Loucy (cell line): ENCODE measurements at regions not wholly inside any gene's neighbourhood (a gene's known extent, or its start where the extent isn't known, plus 50 kb on each side); places are given as distances from the start of the nearest gene placed in this dataset.

ENCODE experiments used
- H2AFZ ChIP-seq: fragments of 200-600 bp; sonication (generic); 2 replicates; pipeline ENCODE4 v1.6.0; 2016; ENCODE audit warnings: antibody characterized with exemption, mild to moderate bottlenecking, low read length, moderate library complexity
- H3F3A ChIP-seq: fragments of 200-600 bp; 2 replicates; pipeline ENCODE4 v1.6.0; 2016; ENCODE audit warnings: antibody characterized with exemption, low read depth, mild to moderate bottlenecking
- H3K27me3 ChIP-seq: fragments of 200-600 bp; sonication (generic); 2 replicates; pipeline ENCODE4 v1.6.1; 2014; ENCODE audit warnings: low read length, mild to moderate bottlenecking; ENCODE audit not compliant: insufficient read depth, poor library complexity, severe bottlenecking
- H3K36me3 ChIP-seq: fragments of 200-600 bp; sonication (generic); 2 replicates; pipeline ENCODE4 v1.6.1; 2016; ENCODE audit warnings: low read length; ENCODE audit not compliant: insufficient read depth
- H3K4me1 ChIP-seq: fragments of 200-600 bp; sonication (generic); 2 replicates; pipeline ENCODE4 v1.5.1; 2014; ENCODE audit warnings: low read length, mild to moderate bottlenecking; ENCODE audit not compliant: insufficient read depth, poor library complexity, severe bottlenecking
- H3K4me2 ChIP-seq: fragments of 200-600 bp; sonication (generic); 2 replicates; pipeline ENCODE4 v1.6.0; 2014; ENCODE audit warnings: antibody characterized with exemption, low read length, low read depth, mild to moderate bottlenecking; ENCODE audit not compliant: poor library complexity, severe bottlenecking
- H3K4me3 ChIP-seq: fragments of 200-600 bp; sonication (generic); 2 replicates; pipeline ENCODE4 v1.5.1; 2014; ENCODE audit warnings: low read length, mild to moderate bottlenecking, mixed read lengths; ENCODE audit not compliant: poor library complexity, severe bottlenecking
- H3K79me2 ChIP-seq: fragments of 200-600 bp; sonication (generic); 2 replicates; pipeline ENCODE4 v1.6.1; 2014; ENCODE audit warnings: low read length; ENCODE audit not compliant: insufficient read depth
- H3K9ac ChIP-seq: fragments of 200-600 bp; sonication (generic); 2 replicates; pipeline ENCODE4 v1.6.0; 2014; ENCODE audit warnings: mild to moderate bottlenecking, low read depth, low read length, moderate library complexity; ENCODE audit not compliant: poor library complexity, severe bottlenecking
- H3K9me2 ChIP-seq: fragments of 200-600 bp; sonication (generic); replicated peaks from 2 replicates; pipeline ENCODE4 v1.6.1; 2016; ENCODE audit warnings: low read depth, low read length, mixed read lengths
- H3K9me3 ChIP-seq: fragments of 200-600 bp; sonication (generic); 2 replicates; pipeline ENCODE4 v1.6.1; 2014; ENCODE audit warnings: mild to moderate bottlenecking, antibody characterized with exemption, low read length, low read depth; ENCODE audit not compliant: insufficient read depth
- H4K20me1 ChIP-seq: fragments of 200-600 bp; sonication (generic); 2 replicates; pipeline ENCODE4 v1.6.0; 2014; ENCODE audit warnings: antibody characterized with exemption, low read length, mild to moderate bottlenecking; ENCODE audit not compliant: insufficient read depth, poor library complexity, severe bottlenecking
- CTCF ChIP-seq: fragments of 200-600 bp; sonication (generic); conservative IDR thresholded peaks from 2 replicates; pipeline ENCODE4 v1.5.1; 2014; ENCODE audit warnings: mild to moderate bottlenecking, antibody characterized with exemption, low read length
- EZH2phosphoT487 ChIP-seq: fragments of 200-600 bp; IDR thresholded peaks from 2 replicates; pipeline ENCODE4 v1.6.1; 2018; ENCODE audit warnings: antibody characterized with exemption, mild to moderate bottlenecking, moderate library complexity, borderline replicate concordance

- Histone ChIP-seq H3K79me2 (no peaks in the 10 kb centered on the region), H3K4me1 (no peaks in the 10 kb centered on the region), H3K4me2 (no peak overlapping the region), H3K4me3 (no peak overlapping the region), H4K20me1 (no peaks in the 10 kb centered on the region), H3K27me3 (no peaks in the 10 kb centered on the region), H3K36me3 (no peaks in the 10 kb centered on the region), H3F3A (no peaks in the 10 kb centered on the region), H3K9me3 (no peaks in the 10 kb centered on the region), H2AFZ (no peak overlapping the region), H3K9ac (no peak overlapping the region), H3K9me2 (no peaks in the 10 kb centered on the region)
- TF ChIP-seq CTCF = no peak
- TF ChIP-seq EZH2phosphoT487 = no peak
Observed at GRCh38 chr10:105644978-105645377, 1003.9 kb downstream of the SORCS3 start.

- Histone ChIP-seq H3F3A (no peaks in the 10 kb centered on the region), H3K36me3 (no peaks in the 10 kb centered on the region), H3K4me2 (no peak overlapping the region), H3K4me1 (no peaks in the 10 kb centered on the region), H4K20me1 (no peaks in the 10 kb centered on the region), H3K79me2 (no peaks in the 10 kb centered on the region), H3K9me2 (no peaks in the 10 kb centered on the region), H3K27me3 (no peaks in the 10 kb centered on the region), H2AFZ (no peak overlapping the region), H3K9me3 (no peaks in the 10 kb centered on the region), H3K4me3 (no peak overlapping the region), H3K9ac (no peak overlapping the region)
- TF ChIP-seq EZH2phosphoT487 (no peak), CTCF (no peak)
Observed at GRCh38 chr10:105644559-105644958, 1003.5 kb downstream of the SORCS3 start.

- no peaks in the 10 kb centered on the region for H4K20me1 ChIP-seq
- H3K9me3 ChIP-seq = no peaks in the 10 kb centered on the region
- no peak overlapping the region for H3K9ac ChIP-seq
- H3K4me2 ChIP-seq = no peak overlapping the region
- no peak overlapping the region for H2AFZ ChIP-seq
- H3K4me3 ChIP-seq = no peak overlapping the region
- H3K79me2 ChIP-seq = no peaks in the 10 kb centered on the region
- H3F3A ChIP-seq = no peaks in the 10 kb centered on the region
- no peak for TF ChIP-seq CTCF
- no peak for TF ChIP-seq EZH2phosphoT487
- no peaks in the 10 kb centered on the region for H3K27me3 ChIP-seq
- no peaks in the 10 kb centered on the region for H3K4me1 ChIP-seq
- no peaks in the 10 kb centered on the region for H3K36me3 ChIP-seq
- no peaks in the 10 kb centered on the region for H3K9me2 ChIP-seq
Observed at GRCh38 chr10:105644091-105644490, 1003.0 kb downstream of the SORCS3 start.
